CD14-positive monocyte (primary cell): ENCODE measurements at regions not wholly inside any gene's neighbourhood (a gene's known extent, or its start where the extent isn't known, plus 50 kb on each side); places are given as distances from the start of the nearest gene placed in this dataset.
A peak's percentile ranks its signal among the peaks of the same experiment; 100 is the strongest.

Experiments used
- DNase-seq, 3 donors: peaks; one replicate each; pipeline ENCODE4 v3.0.0-alpha.2; 2011 to 2022
- H2AFZ ChIP-seq: 2 replicates; pipeline ENCODE4 v1.6.0; 2012; ENCODE audit warnings: mild to moderate bottlenecking, low read depth, low read length, inconsistent platforms; ENCODE audit not compliant: insufficient read depth, poor library complexity, severe bottlenecking
- H3K27ac ChIP-seq, 2 donors: 1 replicate in 1 of 2; 2 replicates in 1 of 2; pipeline ENCODE4 v1.5.1; 2012 to 2013; ENCODE audit warnings: low read length in 2 of 2, control low read depth in 1 of 2, inconsistent platforms in 1 of 2, low read depth in 1 of 2, mild to moderate bottlenecking in 1 of 2
- H3K27me3 ChIP-seq, 2 donors: one replicate each; pipeline versions ENCODE4 v1.6.0 to v1.6.1; 2011 to 2013; ENCODE audit warnings: low read length in 2 of 2; ENCODE audit not compliant: control insufficient read depth in 2 of 2, insufficient read depth in 2 of 2
- H3K36me3 ChIP-seq, 2 donors: replicated peaks in 1 of 2; 1 replicate in 1 of 2; 2 replicates in 1 of 2; pipeline versions ENCODE4 v1.5.1 to v1.6.1; 2012 to 2013; ENCODE audit warnings: low read length in 2 of 2, control low read depth in 1 of 2, inconsistent platforms in 1 of 2, mild to moderate bottlenecking in 1 of 2; ENCODE audit not compliant: insufficient read depth in 2 of 2, control insufficient read depth in 1 of 2
- H3K4me1 ChIP-seq, 2 donors: 1 replicate in 1 of 2; 2 replicates in 1 of 2; pipeline versions ENCODE4 v1.5.1 to v1.6.1; 2012 to 2013; ENCODE audit warnings: low read length in 2 of 2, control low read depth in 1 of 2, inconsistent platforms in 1 of 2, mild to moderate bottlenecking in 1 of 2, moderate library complexity in 1 of 2; ENCODE audit not compliant: insufficient read depth in 2 of 2, control insufficient read depth in 1 of 2
- H3K4me2 ChIP-seq: replicated peaks from 2 replicates; pipeline ENCODE3; 2012; ENCODE audit warnings: low read length, moderate library complexity, mild to moderate bottlenecking; ENCODE audit not compliant: poor library complexity, severe bottlenecking; ENCODE audit errors: extremely low read depth
- H3K4me3 ChIP-seq, 3 experiments: fragments of 200-600 bp in 1 of 3; sonication (generic) in 1 of 3; replicated peaks in 1 of 3; 1 replicate in 2 of 3; 2 replicates in 1 of 3; pipeline ENCODE4 v1.5.1; 2011 to 2013; ENCODE audit warnings: low read length in 3 of 3, mild to moderate bottlenecking in 3 of 3, control low read depth in 2 of 3, low read depth in 2 of 3, inconsistent platforms in 1 of 3, moderate library complexity in 1 of 3
- H3K79me2 ChIP-seq: 2 replicates; pipeline ENCODE4 v1.6.0; 2012; ENCODE audit warnings: mild to moderate bottlenecking, control low read depth, inconsistent platforms, low read length, moderate library complexity; ENCODE audit not compliant: insufficient read depth
- H3K9ac ChIP-seq: 2 replicates; pipeline ENCODE4 v1.6.0; 2017; ENCODE audit warnings: low read length, mild to moderate bottlenecking; ENCODE audit not compliant: insufficient read depth, poor library complexity, severe bottlenecking
- H3K9me3 ChIP-seq, 2 donors: replicated peaks in 1 of 2; 1 replicate in 1 of 2; 2 replicates in 1 of 2; pipeline versions ENCODE4 v1.5.1 to v1.6.1; 2012 to 2013; ENCODE audit warnings: low read length in 2 of 2, control low read depth in 1 of 2; ENCODE audit not compliant: control insufficient read depth in 1 of 2, insufficient read depth in 1 of 2
- H4K20me1 ChIP-seq: 2 replicates; pipeline ENCODE4 v1.6.0; 2012; ENCODE audit warnings: mild to moderate bottlenecking, low read length, control low read depth, moderate library complexity; ENCODE audit not compliant: insufficient read depth
- H3K27ac Mint-ChIP-seq, 7 donors: one replicate each; pipeline ENCODE4 v1.8.0; 2020; ENCODE audit warnings: mild to moderate bottlenecking in 7 of 7, mixed read lengths in 7 of 7, moderate library complexity in 6 of 7, inconsistent platforms in 2 of 7
- H3K27me3 Mint-ChIP-seq, 3 donors: one replicate each; pipeline ENCODE4 v1.8.0; 2021 to 2022; ENCODE audit warnings: low read depth in 3 of 3, mild to moderate bottlenecking in 3 of 3, mixed read lengths in 3 of 3, moderate library complexity in 3 of 3, inconsistent platforms in 1 of 3
- H3K36me3 Mint-ChIP-seq, 2 donors: one replicate each; pipeline ENCODE4 v1.8.0; 2020; ENCODE audit warnings: mixed read lengths in 2 of 2, inconsistent platforms in 1 of 2, mild to moderate bottlenecking in 1 of 2
- H3K4me1 Mint-ChIP-seq: one replicate; pipeline ENCODE4 v1.8.0; 2020; ENCODE audit warnings: mild to moderate bottlenecking, mixed read lengths
- H3K4me3 Mint-ChIP-seq, 2 donors: one replicate each; pipeline ENCODE4 v1.8.0; 2020; ENCODE audit warnings: mild to moderate bottlenecking in 2 of 2, mixed read lengths in 2 of 2, moderate library complexity in 1 of 2
- H3K9me3 Mint-ChIP-seq, 7 donors: one replicate each; pipeline ENCODE4 v1.8.0; 2020 to 2022; ENCODE audit warnings: mixed read lengths in 7 of 7, mild to moderate bottlenecking in 6 of 7, moderate library complexity in 6 of 7, inconsistent platforms in 2 of 7
- CTCF ChIP-seq: fragments of 200-600 bp; IDR thresholded peaks from one replicate; pipeline ENCODE4 v1.8.0; 2022; ENCODE audit warnings: antibody characterized with exemption, mild to moderate bottlenecking
- WGBS: methylation state at CpG from one replicate; pipeline ENCODE4 v1.1.5; 2013; ENCODE audit warnings: missing lambda C conversion rate; ENCODE audit not compliant: insufficient coverage; 5-methylcytosine and 5-hydroxymethylcytosine counted together
- intact Hi-C, 2 donors: fragments of 100-400 bp; cut with micrococcal nuclease; formaldehyde crosslinking; loops; one replicate each; pipeline versions ENCODE4 v1.15.0 to v1.15.1; 2023

DNA sequence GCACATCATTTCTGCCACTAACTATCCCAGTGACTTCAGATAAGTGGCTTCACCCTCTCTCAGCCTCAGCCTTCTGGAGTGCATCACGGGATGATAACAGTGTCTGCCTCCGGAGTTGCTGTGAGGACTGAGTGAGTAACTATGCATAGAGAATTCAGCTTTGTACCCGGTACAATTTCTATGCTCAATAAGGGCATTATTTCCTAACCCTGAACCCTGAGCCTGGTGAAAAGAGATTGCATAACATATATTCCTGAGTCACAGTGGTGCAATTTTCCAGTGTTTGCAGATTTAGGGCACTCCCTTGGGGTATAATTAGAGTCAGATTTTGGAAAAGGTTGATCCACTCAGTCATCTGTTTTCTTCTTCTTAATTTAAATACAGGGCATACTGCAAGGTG is 181.1 kb downstream of the PTPN11 start:
- Histone ChIP-seq H3K9ac (no peak overlapping the region), H4K20me1 (no peaks in the 10 kb centered on the region), H3K27me3 (peaks cover 2 to 4% of the 10 kb centered on the region in 2 donors), H3K36me3 (no peaks in the 10 kb centered on the region), H3K79me2 (no peaks in the 10 kb centered on the region), H3K9me3 (no peaks in the 10 kb centered on the region), H3K4me1 (peaks cover 44 to 47% of the 10 kb centered on the region in 2 donors), H3K4me3 (peak overlapping the region in 1 of 3 experiments; percentile 48), H3K27ac (peak overlapping the region; percentile 79 to 85), H2AFZ (no peak overlapping the region), H3K4me2 (peak overlapping the region; percentile 59)
- Mint-ChIP-seq H3K36me3 (peaks cover 2 to 3% of the 10 kb centered on the region in 2 donors), H3K4me1 (peaks cover 41% of the 10 kb centered on the region), H3K4me3 (peak overlapping the region in 1 of 2 donors; percentile 51), H3K9me3 (peaks cover 0 to 23% (median 3%) of the 10 kb centered on the region in 7 donors), H3K27me3 (peaks cover 3 to 12% (median 9%) of the 10 kb centered on the region in 3 donors), H3K27ac (peak overlapping the region; percentile 82 to 95 (median 91))
- intact Hi-C loops, result no loop called here
- no peak for TF ChIP-seq CTCF
- 20% methylated on average over 1 of the region's 3 CpGs for WGBS
- peak; percentile 77 to 91 (median 88) for DNase-seq

DNA sequence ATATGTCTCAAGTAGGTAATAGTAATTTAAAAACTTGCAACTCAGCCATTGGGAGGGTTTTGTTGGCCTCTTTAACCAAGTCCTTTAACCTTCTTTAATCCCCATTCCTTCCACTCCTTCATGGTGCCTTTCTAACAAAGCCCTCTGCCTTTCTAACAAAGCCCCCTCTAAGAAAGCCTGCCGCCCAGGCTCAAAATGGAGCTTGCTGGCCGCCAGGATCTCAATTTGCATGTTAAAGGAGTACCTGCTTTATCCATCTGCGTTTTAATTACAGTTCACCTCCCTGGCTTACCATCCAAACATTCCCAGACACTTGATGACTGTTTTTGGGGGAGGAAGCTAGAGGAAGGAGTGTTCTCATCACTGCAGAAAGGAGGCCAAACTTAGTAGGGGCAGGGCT is 183.4 kb downstream of the PTPN11 start:
- Mint-ChIP-seq H3K4me3 (no peak overlapping the region), H3K9me3 (peaks cover 2 to 27% (median 9%) of the 10 kb centered on the region in 7 donors), H3K27ac (peak overlapping the region in 1 of 7 donors; percentile 15), H3K36me3 (peaks cover 4 to 6% of the 10 kb centered on the region in 2 donors), H3K4me1 (peaks cover 51% of the 10 kb centered on the region), H3K27me3 (peaks cover 5 to 9% (median 9%) of the 10 kb centered on the region in 3 donors)
- Histone ChIP-seq H3K36me3 (no peaks in the 10 kb centered on the region), H3K4me2 (no peak overlapping the region), H3K9ac (no peak overlapping the region), H3K9me3 (peaks cover 0 to 5% of the 10 kb centered on the region in 2 donors), H3K79me2 (no peaks in the 10 kb centered on the region), H3K4me1 (peaks cover 54 to 55% of the 10 kb centered on the region in 2 donors), H3K27ac (no peak overlapping the region), H4K20me1 (no peaks in the 10 kb centered on the region), H3K27me3 (peaks cover 0 to 2% of the 10 kb centered on the region in 2 donors), H3K4me3 (no peak overlapping the region), H2AFZ (no peak overlapping the region)
- intact Hi-C loops, result no loop called here
- no peak for TF ChIP-seq CTCF
- DNase-seq, result no peak
- no CpG with 5 or more reads among the region's 3 CpGs for WGBS
